GM12875 (cell line): ENCODE measurements at regions not wholly inside any gene's neighbourhood (a gene's known extent, or its start where the extent isn't known, plus 50 kb on each side); places are given as distances from the start of the nearest gene placed in this dataset.

Experiments
- H3K4me3 ChIP-seq: one replicate; pipeline ENCODE4 v1.5.1; 2011; ENCODE audit warnings: low read depth, low read length, control low read depth
- TF ChIP-seq, protein P1 (sequence below): IDR thresholded peaks from 2 replicates; pipeline ENCODE4 v1.5.1; 2011; ENCODE audit warnings: low read depth, mild to moderate bottlenecking, control low read depth, inconsistent platforms, low read length, moderate library complexity, borderline replicate concordance; ENCODE audit not compliant: insufficient read depth

DNA sequence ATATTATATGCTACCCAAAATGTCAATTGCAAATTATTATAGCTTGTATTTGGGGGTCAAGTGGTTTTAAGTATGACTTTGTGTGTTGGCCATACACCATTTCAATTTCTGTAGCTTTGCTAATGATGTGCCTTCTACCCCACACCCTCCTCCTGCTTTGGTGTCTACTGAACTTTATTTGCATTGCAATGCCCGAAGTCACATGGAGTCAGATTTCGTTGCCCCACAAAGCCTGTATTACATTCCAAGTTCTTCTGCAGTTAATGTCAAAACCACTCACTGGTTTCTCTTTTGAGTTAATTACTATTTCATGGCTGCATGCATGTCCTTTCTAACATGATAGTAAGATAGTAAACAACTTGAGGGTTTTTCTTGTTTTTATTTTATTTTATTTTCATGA lies 528.9 kb downstream of the RIT2 start:
- no peak overlapping the region for H3K4me3 ChIP-seq
- TF ChIP-seq, protein P1, sequence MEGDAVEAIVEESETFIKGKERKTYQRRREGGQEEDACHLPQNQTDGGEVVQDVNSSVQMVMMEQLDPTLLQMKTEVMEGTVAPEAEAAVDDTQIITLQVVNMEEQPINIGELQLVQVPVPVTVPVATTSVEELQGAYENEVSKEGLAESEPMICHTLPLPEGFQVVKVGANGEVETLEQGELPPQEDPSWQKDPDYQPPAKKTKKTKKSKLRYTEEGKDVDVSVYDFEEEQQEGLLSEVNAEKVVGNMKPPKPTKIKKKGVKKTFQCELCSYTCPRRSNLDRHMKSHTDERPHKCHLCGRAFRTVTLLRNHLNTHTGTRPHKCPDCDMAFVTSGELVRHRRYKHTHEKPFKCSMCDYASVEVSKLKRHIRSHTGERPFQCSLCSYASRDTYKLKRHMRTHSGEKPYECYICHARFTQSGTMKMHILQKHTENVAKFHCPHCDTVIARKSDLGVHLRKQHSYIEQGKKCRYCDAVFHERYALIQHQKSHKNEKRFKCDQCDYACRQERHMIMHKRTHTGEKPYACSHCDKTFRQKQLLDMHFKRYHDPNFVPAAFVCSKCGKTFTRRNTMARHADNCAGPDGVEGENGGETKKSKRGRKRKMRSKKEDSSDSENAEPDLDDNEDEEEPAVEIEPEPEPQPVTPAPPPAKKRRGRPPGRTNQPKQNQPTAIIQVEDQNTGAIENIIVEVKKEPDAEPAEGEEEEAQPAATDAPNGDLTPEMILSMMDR: no peak

DNA sequence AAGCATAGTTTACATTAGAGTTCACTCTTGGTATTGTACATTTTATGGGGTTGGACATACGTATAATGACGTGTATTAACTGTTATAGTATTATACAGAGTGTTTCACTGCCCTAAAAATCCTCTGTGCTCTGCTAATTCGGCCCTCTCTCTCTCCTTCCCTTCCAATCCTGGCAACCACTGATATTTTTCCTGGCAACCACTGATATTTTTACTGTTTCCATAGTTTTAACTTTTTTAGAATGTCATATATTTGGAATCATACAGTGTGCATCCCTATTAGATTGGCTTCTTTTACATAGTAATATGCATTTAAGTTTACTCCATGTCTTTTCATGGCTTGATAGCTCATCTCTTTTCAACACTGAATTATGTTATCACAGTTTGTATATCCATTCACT lies 526.7 kb downstream of the RIT2 start:
- TF ChIP-seq, protein P1: no peak
- H3K4me3 ChIP-seq: no peak overlapping the region

DNA sequence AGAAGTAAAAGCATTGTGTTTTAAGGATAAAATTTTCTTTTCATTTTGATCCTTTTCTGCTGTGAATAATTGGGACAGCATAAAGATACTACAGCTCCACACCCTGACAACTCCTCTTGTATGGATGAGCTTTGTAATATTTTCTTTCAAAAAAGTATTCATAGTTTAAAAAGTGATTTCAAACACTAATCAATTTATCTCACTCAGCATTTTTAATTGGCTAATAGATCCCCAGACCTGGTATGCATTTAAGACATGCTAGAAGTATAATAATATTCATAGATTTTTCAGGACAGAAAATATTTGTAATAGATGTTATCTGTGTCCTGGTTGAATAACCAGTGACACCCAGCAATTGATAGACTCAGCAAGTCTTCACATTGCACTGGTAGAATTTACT lies 510.7 kb downstream of the RIT2 start:
- TF ChIP-seq, protein P1: no peak
- no peak overlapping the region for H3K4me3 ChIP-seq

DNA sequence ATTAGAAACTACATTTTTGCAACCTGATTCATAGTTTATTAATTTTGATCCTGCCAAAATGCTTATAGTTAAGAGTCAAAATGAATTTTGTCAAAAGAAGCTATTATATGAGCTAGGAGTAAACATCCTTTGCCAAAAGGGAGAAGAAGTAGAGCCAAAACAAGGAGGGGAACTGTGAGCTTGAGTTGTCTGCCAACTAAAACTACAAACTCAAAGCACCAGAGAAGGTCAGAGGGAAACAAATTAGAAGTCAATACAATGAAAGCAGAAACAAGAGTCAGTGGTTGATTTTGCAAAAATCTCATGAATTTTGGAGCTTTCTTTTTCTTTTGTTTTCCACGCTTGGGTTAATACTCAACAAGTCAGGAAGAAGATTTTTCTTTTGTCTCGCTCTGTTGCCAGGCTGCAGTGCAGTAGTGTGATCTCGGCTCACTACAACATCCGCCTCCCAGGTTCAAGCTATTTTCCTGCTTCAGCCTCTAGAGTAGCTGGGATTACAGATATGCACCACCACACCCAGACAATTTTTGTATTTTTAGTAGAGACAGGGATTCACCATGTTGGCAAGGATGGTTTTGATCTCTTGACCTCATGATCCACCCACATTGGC lies 508.5 kb downstream of the RIT2 start:
- TF ChIP-seq, protein P1: no peak

DNA sequence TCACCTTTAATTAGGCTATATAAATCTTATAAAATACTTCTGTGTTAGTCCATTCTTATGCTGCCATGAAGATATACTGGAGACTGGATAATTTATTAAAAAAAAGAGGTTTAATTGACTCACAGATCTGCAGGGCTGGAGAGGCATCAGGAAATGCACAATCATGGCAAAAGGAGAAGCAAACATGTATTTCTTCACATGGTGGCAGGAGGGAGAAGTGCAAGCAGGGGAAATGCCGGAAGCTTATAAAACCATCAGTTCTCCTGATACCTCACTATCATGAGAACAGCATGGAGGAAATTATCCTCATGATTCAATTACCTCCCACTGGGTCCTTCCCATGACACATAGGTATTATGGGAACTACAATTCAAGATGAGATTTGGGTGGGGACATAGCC lies 504.4 kb downstream of the RIT2 start:
- H3K4me3 ChIP-seq: no peak overlapping the region

More for the DNA sequence above, 508.5 kb downstream of the RIT2 start:
- no peak overlapping the region for H3K4me3 ChIP-seq

DNA sequence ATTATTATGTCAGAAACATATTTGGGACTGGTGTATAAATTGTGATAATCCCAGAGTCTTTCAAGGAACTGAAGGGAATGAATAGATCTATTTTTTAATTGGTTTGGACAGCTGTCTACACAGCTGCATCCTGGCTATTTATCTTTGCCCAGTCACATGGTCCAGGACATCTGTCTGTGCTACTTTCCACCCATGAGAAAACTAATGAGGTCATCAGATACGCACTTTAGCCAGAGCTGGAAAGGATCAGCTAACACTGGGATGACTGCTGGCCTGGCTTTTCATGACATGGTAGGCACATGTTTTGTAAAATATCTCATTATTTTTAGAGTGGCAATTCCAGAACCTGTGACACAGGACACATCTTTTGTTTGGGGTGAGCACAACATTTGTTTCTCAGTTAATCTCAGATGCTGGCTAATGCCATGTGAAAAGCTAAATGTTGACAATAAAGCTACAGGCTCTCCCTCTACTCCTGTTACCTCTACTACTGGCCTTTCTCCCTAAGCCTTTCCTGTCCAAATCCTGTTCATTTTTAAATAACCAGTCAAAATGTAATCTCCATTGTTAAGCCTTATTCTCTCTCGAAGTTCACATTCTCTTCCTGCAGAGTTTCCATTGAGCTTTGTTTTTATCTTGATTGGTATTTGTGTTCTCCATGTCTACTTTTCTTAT lies 500.7 kb downstream of the RIT2 start:
- TF ChIP-seq, protein P1: no peak

More for the DNA sequence above, 504.4 kb downstream of the RIT2 start:
- TF ChIP-seq, protein P1: no peak

DNA sequence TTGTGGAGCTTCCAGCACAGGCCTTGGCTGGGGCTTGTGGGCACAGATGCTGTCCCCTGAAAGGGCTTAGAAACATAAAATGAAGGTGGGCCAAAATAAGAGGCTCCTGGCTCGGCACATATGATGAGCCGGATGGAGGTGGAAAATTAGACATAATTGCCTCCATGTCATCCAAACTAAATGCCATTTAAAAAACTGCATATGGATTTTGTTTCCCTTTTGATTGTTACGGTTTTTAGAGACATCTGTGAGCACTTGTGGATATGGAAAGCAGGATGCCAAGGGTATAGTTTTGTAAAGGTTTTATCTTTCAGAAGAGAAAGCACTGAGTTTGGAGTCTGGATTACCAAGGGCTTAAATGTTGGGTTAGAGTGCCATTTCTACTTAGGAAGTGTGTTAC lies 498.3 kb downstream of the RIT2 start:
- no peak overlapping the region for H3K4me3 ChIP-seq
- TF ChIP-seq, protein P1: no peak

More for the DNA sequence above, 500.7 kb downstream of the RIT2 start:
- H3K4me3 ChIP-seq: no peak overlapping the region
